ENCODE measurements at regions not wholly inside any gene's neighbourhood (a gene's known extent, or its start where the extent isn't known, plus 50 kb on each side); places are given as distances from the start of the nearest gene placed in this dataset.
"Not testable (repeated sequence)": the region's sequence is repeated elsewhere in the genome, so short reads cannot be mapped to it uniquely, and the experiment has no call there.

DNA sequence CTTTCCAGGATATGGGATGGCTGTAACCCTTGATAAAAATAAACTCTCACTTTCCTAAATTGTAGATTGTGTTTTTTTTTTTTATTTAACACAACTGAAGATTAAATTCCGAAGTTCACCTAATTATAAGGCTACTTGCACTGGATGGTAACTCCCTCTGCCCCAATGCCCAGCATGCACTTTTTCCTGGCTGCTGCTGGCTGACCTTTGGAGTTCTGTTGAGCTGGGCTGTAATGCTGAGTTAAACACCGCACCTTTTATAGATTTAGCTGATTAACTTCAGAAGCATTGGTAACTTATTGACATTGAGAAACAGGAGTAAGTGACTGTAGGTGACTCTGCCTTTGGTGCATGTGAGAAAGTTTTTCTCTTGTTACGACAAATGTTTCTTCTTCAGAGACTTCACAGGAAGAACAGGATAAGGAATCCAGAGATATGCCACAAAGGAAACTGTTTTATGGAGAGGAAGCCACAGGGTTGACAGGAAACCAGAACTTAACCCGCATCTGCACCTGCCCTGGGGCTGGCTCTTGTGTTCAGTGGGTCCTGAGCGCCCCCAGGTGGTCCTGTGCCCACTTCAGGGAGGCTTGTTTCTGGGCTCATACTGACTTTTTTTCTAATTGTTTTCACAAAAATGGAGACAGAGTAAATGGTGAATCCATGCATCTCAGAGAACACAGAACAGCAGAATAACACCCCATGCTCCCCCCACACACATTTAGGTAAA is 1240.3 kb downstream of the TMEM121 start:
- H3K4me1 ChIP-seq (ENCODE audit: control insufficient read depth, insufficient read depth, low read length); H3K27me3 ChIP-seq (replicated peaks; ENCODE audit: control insufficient read depth, insufficient read depth, low read length); H3K9me3 ChIP-seq (ENCODE audit: control insufficient read depth, low read length); DNase-seq (ENCODE audit: low read depth); H3K9ac ChIP-seq (ENCODE audit: low read length); H3K4me3 ChIP-seq (ENCODE audit: low read length); H3K36me3 ChIP-seq (ENCODE audit: control insufficient read depth, insufficient read depth, low read length, severe bottlenecking): not testable (repeated sequence)

DNA sequence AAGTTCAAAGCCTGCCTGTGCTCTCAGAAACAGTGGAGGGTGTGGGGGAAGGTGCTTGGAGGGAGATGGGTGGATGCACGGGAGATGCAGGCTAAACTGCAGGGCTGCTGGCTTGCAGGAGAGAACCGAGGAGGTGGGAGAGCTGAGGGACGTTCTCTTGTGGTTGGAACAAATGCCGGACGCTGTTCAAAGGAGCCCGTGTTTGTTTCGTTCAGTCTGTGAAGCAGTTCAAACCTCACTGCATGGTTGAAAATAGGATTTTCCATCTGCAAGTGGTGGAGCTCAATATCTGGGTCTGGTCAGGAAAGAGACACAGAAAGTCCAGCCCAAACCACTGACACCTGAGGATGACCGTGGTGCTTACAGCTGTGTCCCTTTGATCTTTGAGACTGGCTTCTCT is 1241.8 kb downstream of the TMEM121 start:
- not testable (repeated sequence) for H3K27me3 ChIP-seq (replicated peaks; ENCODE audit: control insufficient read depth, insufficient read depth, low read length); H3K9me3 ChIP-seq (ENCODE audit: control insufficient read depth, low read length); H3K9ac ChIP-seq (ENCODE audit: low read length); DNase-seq (ENCODE audit: low read depth); H3K36me3 ChIP-seq (ENCODE audit: control insufficient read depth, insufficient read depth, low read length, severe bottlenecking); H3K4me1 ChIP-seq (ENCODE audit: control insufficient read depth, insufficient read depth, low read length); H3K4me3 ChIP-seq (ENCODE audit: low read length)

DNA sequence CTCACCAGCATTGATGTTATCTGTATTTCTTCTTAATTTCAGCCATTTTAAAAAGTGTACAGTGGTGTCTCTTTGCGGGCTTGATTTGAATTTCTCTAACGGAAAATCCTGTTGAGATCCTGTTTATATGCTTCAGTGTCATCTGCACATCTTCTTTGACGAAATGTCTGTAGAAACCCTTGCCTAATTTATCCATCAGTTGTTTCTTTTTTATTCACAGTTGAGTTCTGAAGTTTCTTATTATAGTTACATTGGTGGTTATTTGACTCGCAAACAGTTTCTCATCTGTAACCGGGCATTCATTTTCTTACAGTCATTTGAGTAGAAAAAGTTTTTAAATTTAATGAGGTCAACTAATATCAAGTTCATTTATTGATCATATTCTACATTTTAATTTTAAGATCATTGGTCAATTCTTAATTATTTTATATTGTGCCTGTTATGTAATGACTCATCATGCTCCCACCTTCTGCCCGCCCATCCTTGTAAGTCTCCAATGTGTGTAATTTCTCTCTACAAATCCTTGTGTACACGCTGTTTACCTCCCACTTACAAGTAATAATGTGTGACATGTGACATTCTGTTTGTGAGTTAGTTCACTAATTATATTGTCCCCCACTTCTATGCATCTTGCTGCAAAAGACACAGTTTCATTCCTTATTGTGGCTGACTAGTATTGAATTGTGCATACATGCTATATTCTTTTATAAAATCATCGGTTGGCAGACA is 1242.8 kb downstream of the TMEM121 start:
- DNase-seq (ENCODE audit: low read depth); H3K27me3 ChIP-seq (replicated peaks; ENCODE audit: control insufficient read depth, insufficient read depth, low read length); H3K9me3 ChIP-seq (ENCODE audit: control insufficient read depth, low read length); H3K4me1 ChIP-seq (ENCODE audit: control insufficient read depth, insufficient read depth, low read length); H3K36me3 ChIP-seq (ENCODE audit: control insufficient read depth, insufficient read depth, low read length, severe bottlenecking); H3K4me3 ChIP-seq (ENCODE audit: low read length); H3K9ac ChIP-seq (ENCODE audit: low read length): not testable (repeated sequence)

DNA sequence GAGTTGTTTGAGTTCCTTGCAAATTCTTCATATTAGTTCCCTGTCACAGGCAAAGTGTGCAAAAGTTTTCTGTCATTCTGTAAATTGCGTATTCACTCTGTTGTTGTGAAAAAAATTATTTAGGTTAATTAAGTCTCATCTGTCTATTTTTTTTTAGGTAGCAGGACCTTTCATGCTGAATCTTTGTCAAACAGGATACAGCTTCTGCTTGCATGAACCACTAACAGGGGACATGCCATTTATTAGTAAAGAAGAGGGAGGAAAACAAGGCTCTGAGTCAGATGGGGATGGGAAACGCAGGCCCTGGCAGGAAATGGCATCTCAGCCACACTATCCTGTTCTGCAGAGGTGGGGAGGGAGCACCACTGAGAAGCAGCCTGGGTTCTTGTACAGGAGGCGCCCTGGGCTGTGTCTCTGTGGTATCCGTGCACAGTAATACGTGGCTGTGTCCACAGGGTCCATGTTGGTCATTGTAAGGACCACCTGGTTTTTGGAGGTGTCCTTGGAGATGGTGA is 1243.8 kb downstream of the TMEM121 start:
- DNase-seq (ENCODE audit: low read depth); H3K4me3 ChIP-seq (ENCODE audit: low read length): not testable (repeated sequence)

DNA sequence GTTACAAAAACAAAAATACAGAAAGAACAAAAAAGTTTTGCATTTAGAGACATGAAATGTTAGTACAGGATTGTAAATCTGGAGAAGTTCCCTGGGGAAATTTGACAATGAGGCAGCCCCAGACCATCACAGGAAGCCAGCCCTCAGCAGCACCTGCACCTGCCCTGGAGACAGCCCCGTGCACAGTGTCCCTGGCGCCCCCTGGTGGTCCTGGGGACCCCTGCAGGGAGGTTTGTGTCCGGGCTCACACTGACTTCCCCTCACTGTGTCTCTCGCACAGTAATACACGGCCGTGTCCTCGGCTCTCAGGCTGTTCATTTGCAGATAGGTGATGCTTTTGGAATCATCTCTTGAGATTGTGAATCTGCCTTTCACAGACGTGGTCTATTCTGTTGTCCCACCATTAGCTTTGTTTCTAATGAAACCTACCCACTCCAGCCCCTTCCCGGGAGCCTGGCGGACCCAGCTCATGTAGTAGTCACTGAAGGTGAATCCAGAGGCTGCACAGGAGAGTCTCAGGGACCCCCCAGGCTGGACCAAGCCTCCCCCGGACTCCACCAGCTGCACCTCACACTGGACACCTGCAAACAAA is 1248.6 kb downstream of the TMEM121 start:
- not testable (repeated sequence) for H3K9me3 ChIP-seq (ENCODE audit: control insufficient read depth, low read length); H3K9ac ChIP-seq (ENCODE audit: low read length); DNase-seq (ENCODE audit: low read depth); H3K4me3 ChIP-seq (ENCODE audit: low read length); H3K27me3 ChIP-seq (replicated peaks; ENCODE audit: control insufficient read depth, insufficient read depth, low read length); H3K4me1 ChIP-seq (ENCODE audit: control insufficient read depth, insufficient read depth, low read length); H3K36me3 ChIP-seq (ENCODE audit: control insufficient read depth, insufficient read depth, low read length, severe bottlenecking)

More for the DNA sequence above, 1243.8 kb downstream of the TMEM121 start:
- not testable (repeated sequence) for H3K27me3 ChIP-seq (replicated peaks; ENCODE audit: control insufficient read depth, insufficient read depth, low read length); H3K4me1 ChIP-seq (ENCODE audit: control insufficient read depth, insufficient read depth, low read length); H3K36me3 ChIP-seq (ENCODE audit: control insufficient read depth, insufficient read depth, low read length, severe bottlenecking); H3K9me3 ChIP-seq (ENCODE audit: control insufficient read depth, low read length); H3K9ac ChIP-seq (ENCODE audit: low read length)

DNA sequence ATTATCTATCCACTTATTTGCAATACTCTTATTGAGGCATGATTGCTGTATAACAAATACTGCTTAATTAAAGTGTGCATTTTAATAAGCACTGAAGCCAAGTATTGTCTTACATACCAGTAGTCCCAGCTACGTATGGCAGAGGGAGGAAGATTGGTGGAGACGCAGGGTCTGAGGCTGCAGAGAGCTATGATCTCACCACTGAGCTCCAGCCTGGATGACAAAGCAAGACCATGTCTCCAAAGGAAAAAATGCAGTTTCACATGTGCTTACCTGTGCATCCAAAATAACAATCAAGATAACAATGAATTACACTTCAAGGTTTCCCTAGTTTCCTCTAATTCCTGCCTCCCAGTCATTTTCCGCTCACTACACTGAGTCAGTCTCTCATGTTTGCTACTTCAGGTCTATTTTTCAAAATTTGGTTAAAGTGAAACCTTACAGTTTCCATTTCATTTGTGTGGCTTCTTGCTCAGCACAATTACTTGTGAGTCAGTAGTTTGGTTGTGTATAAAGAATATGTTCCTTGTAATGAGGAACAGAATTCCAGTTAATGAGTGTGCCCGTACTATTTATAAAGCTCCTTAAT is 1250.1 kb downstream of the TMEM121 start:
- no peaks in the 10 kb centered on the region for H3K4me1 ChIP-seq (ENCODE audit: control insufficient read depth, insufficient read depth, low read length)
- no peak for DNase-seq (ENCODE audit: low read depth)
- H3K4me3 ChIP-seq (ENCODE audit: low read length): no peak overlapping the region
- no peaks in the 10 kb centered on the region for H3K9me3 ChIP-seq (ENCODE audit: control insufficient read depth, low read length)
- no peaks in the 10 kb centered on the region for H3K36me3 ChIP-seq (ENCODE audit: control insufficient read depth, insufficient read depth, low read length, severe bottlenecking)
- H3K9ac ChIP-seq (ENCODE audit: low read length): no peak overlapping the region
- H3K27me3 ChIP-seq (replicated peaks; ENCODE audit: control insufficient read depth, insufficient read depth, low read length): peaks cover 4% of the 10 kb centered on the region

DNA sequence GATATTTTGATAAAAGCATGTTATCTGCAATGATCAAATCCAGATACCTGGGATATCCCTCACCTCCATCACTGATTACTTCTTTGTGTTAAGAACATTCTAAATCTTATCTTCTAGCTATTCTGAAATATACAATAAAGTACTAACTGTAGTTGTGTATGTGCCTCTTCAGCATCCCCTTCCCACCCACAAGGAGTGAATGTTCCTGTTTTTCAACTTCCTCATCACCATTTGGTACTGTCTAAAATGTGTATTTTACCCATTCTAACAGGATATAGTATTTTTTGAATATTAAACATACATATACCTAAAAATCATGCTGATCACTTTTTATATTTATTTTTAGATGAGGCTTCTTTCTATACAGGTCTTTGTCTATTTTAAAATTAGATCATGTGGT is 1252.6 kb downstream of the TMEM121 start:
- H3K27me3 ChIP-seq (replicated peaks; ENCODE audit: control insufficient read depth, insufficient read depth, low read length): peaks cover 4% of the 10 kb centered on the region
- no peaks in the 10 kb centered on the region for H3K36me3 ChIP-seq (ENCODE audit: control insufficient read depth, insufficient read depth, low read length, severe bottlenecking)
- no peak overlapping the region for H3K4me3 ChIP-seq (ENCODE audit: low read length)
- no peaks in the 10 kb centered on the region for H3K4me1 ChIP-seq (ENCODE audit: control insufficient read depth, insufficient read depth, low read length)
- DNase-seq (ENCODE audit: low read depth): no peak
- H3K9ac ChIP-seq (ENCODE audit: low read length): no peak overlapping the region
- no peaks in the 10 kb centered on the region for H3K9me3 ChIP-seq (ENCODE audit: control insufficient read depth, low read length)

DNA sequence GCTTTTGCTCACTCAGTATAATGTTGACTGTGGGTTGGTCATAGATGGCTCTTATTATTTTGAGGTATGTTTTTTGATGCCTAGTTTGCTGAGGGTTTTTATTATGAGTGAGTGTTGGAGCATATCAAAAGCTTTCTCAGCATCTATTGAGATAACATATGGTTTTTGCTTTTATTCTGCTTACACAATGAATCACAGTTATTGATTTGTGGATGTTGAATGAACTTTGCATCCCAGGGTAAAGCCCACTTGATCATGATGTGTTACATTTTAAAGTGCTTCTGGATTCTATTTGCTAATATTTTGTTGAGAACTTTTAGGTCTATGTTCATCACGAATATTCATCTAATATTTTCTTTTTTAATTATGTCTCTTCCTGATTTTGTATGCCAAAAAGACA is 1260.3 kb downstream of the TMEM121 start:
- Histone ChIP-seq H3K36me3 (ENCODE audit: control insufficient read depth, insufficient read depth, low read length, severe bottlenecking) (no peaks in the 10 kb centered on the region), H3K4me1 (ENCODE audit: control insufficient read depth, insufficient read depth, low read length) (no peaks in the 10 kb centered on the region), H3K9ac (ENCODE audit: low read length) (no peak overlapping the region), H3K9me3 (ENCODE audit: control insufficient read depth, low read length) (no peaks in the 10 kb centered on the region), H3K27me3 (replicated peaks; ENCODE audit: control insufficient read depth, insufficient read depth, low read length) (no peaks in the 10 kb centered on the region), H3K4me3 (ENCODE audit: low read length) (no peak overlapping the region)
- no peak for DNase-seq (ENCODE audit: low read depth)

DNA sequence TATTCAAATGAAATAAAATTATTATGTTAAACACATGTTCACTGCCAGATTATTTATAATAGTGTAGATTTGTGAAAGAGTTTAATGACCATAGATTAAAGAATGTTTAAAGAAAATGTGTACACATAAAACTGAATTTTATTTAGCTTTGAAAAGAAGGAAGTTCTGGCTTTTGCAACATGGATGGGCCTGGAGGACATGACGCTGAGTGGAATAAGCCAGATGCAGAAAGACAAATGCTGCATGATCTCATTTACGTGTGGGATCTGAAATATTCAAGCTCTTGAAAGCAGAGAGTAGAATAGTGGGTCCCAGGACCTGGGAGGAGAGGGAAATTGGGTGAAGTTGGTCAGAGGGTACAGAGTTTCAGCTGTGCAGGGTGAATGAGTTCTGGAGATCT is 1261.2 kb downstream of the TMEM121 start:
- no peaks in the 10 kb centered on the region for H3K4me1 ChIP-seq (ENCODE audit: control insufficient read depth, insufficient read depth, low read length)
- H3K9me3 ChIP-seq (ENCODE audit: control insufficient read depth, low read length): no peaks in the 10 kb centered on the region
- no peak for DNase-seq (ENCODE audit: low read depth)
- no peaks in the 10 kb centered on the region for H3K36me3 ChIP-seq (ENCODE audit: control insufficient read depth, insufficient read depth, low read length, severe bottlenecking)
- H3K4me3 ChIP-seq (ENCODE audit: low read length): no peak overlapping the region
- no peak overlapping the region for H3K9ac ChIP-seq (ENCODE audit: low read length)
- no peaks in the 10 kb centered on the region for H3K27me3 ChIP-seq (replicated peaks; ENCODE audit: control insufficient read depth, insufficient read depth, low read length)

DNA sequence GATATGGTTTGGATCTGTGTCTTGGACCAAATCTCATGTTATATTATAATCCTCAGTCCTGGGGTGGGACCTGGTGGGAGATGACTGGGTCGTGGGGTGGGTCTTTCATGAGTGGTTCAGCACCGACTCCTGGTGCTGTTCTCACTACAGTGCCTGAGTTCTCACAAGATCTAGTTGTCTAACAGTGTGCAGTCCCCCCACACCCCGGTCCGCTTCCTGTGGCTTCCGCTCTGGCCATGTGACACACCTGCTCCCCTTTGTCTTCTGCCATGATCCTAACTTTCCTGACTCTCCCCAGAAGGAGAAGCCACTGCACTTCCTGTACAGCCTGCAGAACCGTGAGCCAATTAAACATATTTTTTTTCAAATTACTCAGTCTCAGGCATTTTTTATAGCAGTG is 1262.2 kb downstream of the TMEM121 start:
- Histone ChIP-seq H3K4me3 (ENCODE audit: low read length) (no peak overlapping the region), H3K36me3 (ENCODE audit: control insufficient read depth, insufficient read depth, low read length, severe bottlenecking) (no peaks in the 10 kb centered on the region), H3K9me3 (ENCODE audit: control insufficient read depth, low read length) (no peaks in the 10 kb centered on the region), H3K27me3 (replicated peaks; ENCODE audit: control insufficient read depth, insufficient read depth, low read length) (no peaks in the 10 kb centered on the region), H3K9ac (ENCODE audit: low read length) (no peak overlapping the region), H3K4me1 (ENCODE audit: control insufficient read depth, insufficient read depth, low read length) (no peaks in the 10 kb centered on the region)
- DNase-seq (ENCODE audit: low read depth): no peak

DNA sequence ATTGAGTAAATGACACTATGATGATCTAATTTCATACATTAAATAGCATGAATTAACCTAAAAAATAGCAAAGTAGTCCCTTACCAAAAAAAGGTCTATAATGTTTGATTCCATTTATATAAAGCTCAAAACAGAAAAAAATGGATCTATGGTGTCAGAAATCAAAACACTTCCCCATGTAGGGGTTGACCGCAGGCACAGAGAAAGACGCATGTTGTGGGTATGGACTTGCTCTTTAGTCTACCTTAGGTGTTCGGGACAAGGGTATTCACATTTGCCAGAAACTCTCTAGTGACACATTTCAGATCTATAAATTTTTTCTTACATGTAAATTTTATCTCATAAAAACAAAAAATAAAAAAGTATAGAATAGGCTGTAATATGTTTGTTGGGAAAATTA is 1262.9 kb downstream of the TMEM121 start:
- Histone ChIP-seq H3K9me3 (ENCODE audit: control insufficient read depth, low read length) (no peaks in the 10 kb centered on the region), H3K4me3 (ENCODE audit: low read length) (no peak overlapping the region), H3K36me3 (ENCODE audit: control insufficient read depth, insufficient read depth, low read length, severe bottlenecking) (no peaks in the 10 kb centered on the region), H3K9ac (ENCODE audit: low read length) (no peak overlapping the region), H3K4me1 (ENCODE audit: control insufficient read depth, insufficient read depth, low read length) (no peaks in the 10 kb centered on the region), H3K27me3 (replicated peaks; ENCODE audit: control insufficient read depth, insufficient read depth, low read length) (no peaks in the 10 kb centered on the region)
- no peak for DNase-seq (ENCODE audit: low read depth)
